HCT116 (cell line): ENCODE measurements at regions not wholly inside any gene's neighbourhood (a gene's known extent, or its start where the extent isn't known, plus 50 kb on each side); places are given as distances from the start of the nearest gene placed in this dataset.

ENCODE experiments used
- ATAC-seq: fragments of 200-7000 bp; cut with Tn5 transposase; 2 replicates; pipeline ENCODE4 v1.9.1; 2020; ENCODE audit warnings: mild to moderate bottlenecking, moderate library complexity
- BruUV-seq: library from RNA; stranded (reverse); fragments of 400-500 nt; replicated peaks from 2 replicates; lab custom pipeline; 2021; lab: Mats Ljungman, UMichigan
- CTCF ChIA-PET: fragments of 300-600 bp; sonication (Branson Sonifier 250); formaldehyde crosslinking; loops from one replicate; lab custom pipeline; 2021; ENCODE audit warnings: antibody characterized with exemption; lab: Charles Lee
- POLR2A ChIA-PET: fragments of 300-600, 350-600 bp; sonication (Branson Sonifier 250); formaldehyde crosslinking; loops from one replicate; lab custom pipeline; 2021; ENCODE audit warnings: antibody characterized with exemption; lab: Charles Lee
- RAD21 ChIA-PET, 2 experiments: fragments of 300-600 bp; sonication (Branson Sonifier 250); formaldehyde crosslinking; loops; one replicate each; lab custom pipeline; 2023; ENCODE audit warnings: low total read pairs in 2 of 2; ENCODE audit not compliant: uncharacterized antibody in 2 of 2, unreplicated experiment in 2 of 2, low non-redundant PET in 1 of 2; lab: Charles Lee
- DNase-seq: peaks from one replicate; pipeline ENCODE4 v3.0.0-alpha.2; 2010; ENCODE audit warnings: low read depth, low spot score
- H2AFZ ChIP-seq: fragments of 200-600 bp; shearing (Covaris generic), sonication (generic); 2 replicates; pipeline ENCODE4 v1.6.1; 2017; ENCODE audit warnings: low read depth, mixed run types, mixed read lengths, antibody characterized with exemption, low read length; ENCODE audit not compliant: poor library complexity, severe bottlenecking
- H3K27ac ChIP-seq: 2 replicates; pipeline ENCODE4 v1.5.1; 2012; ENCODE audit warnings: low read depth, low read length
- H3K27me3 ChIP-seq: fragments of 200-600 bp; sonication (generic); 2 replicates; pipeline ENCODE4 v1.6.1; 2016; ENCODE audit warnings: mixed run types, low read length, mixed read lengths; ENCODE audit not compliant: insufficient read depth
- H3K36me3 ChIP-seq, 2 experiments: fragments of 200-500 bp in 1 of 2; fragments of 200-600 bp in 1 of 2; sonication (Bioruptor generic) in 1 of 2; sonication (generic) in 1 of 2; 2 replicates each; pipeline versions ENCODE4 v1.5.1 to v1.6.1; 2014 to 2016; ENCODE audit warnings: low read length in 2 of 2, inconsistent platforms in 1 of 2, mixed read lengths in 1 of 2, mixed run types in 1 of 2; ENCODE audit not compliant: insufficient read depth in 2 of 2, control insufficient read depth in 1 of 2
- H3K4me1 ChIP-seq, 2 experiments: fragments of 200-600 bp in 1 of 2; sonication (generic) in 1 of 2; 2 replicates each; pipeline versions ENCODE4 v1.5.1 to v1.6.1; 2012 to 2017; ENCODE audit warnings: low read length in 2 of 2, inconsistent platforms in 1 of 2, mild to moderate bottlenecking in 1 of 2, mixed read lengths in 1 of 2, mixed run types in 1 of 2, moderate library complexity in 1 of 2; ENCODE audit not compliant: insufficient read depth in 2 of 2, control insufficient read depth in 1 of 2
- H3K4me2 ChIP-seq: fragments of 200-600 bp; sonication (generic); 2 replicates; pipeline ENCODE4 v1.6.1; 2017; ENCODE audit warnings: mixed run types, low read length, mixed read lengths
- H3K4me3 ChIP-seq, 2 experiments: fragments of 200-600 bp in 1 of 2; sonication (generic) in 1 of 2; replicated peaks in 1 of 2; 2 replicates each; pipeline ENCODE4 v1.5.1; 2011 to 2016; ENCODE audit warnings: low read length in 2 of 2, control low read depth in 1 of 2, low read depth in 1 of 2, mild to moderate bottlenecking in 1 of 2, mixed read lengths in 1 of 2, mixed run types in 1 of 2
- H3K79me2 ChIP-seq: fragments of 200-600 bp; sonication (generic); 2 replicates; pipeline ENCODE4 v1.6.1; 2017; ENCODE audit warnings: mild to moderate bottlenecking, mixed run types, low read length, moderate library complexity, mixed read lengths; ENCODE audit not compliant: insufficient read depth
- H3K9ac ChIP-seq: fragments of 200-600 bp; sonication (generic); 2 replicates; pipeline ENCODE4 v1.6.1; 2016; ENCODE audit warnings: low read length, mixed read lengths
- H3K9me2 ChIP-seq: fragments of 200-600 bp; sonication (generic), shearing (Covaris generic); 2 replicates; pipeline ENCODE4 v1.6.1; 2017; ENCODE audit warnings: mixed run types, mild to moderate bottlenecking, moderate library complexity; ENCODE audit not compliant: insufficient read depth
- H3K9me3 ChIP-seq, 2 experiments: fragments of 200-500 bp in 1 of 2; fragments of 200-600 bp in 1 of 2; sonication (Bioruptor generic) in 1 of 2; sonication (generic) in 1 of 2; 2 replicates each; pipeline ENCODE4 v1.6.1; 2014 to 2017; ENCODE audit warnings: low read length in 2 of 2, mixed read lengths in 2 of 2, inconsistent platforms in 1 of 2, low read depth in 1 of 2, mild to moderate bottlenecking in 1 of 2, mixed run types in 1 of 2, moderate library complexity in 1 of 2; ENCODE audit not compliant: control insufficient read depth in 1 of 2, insufficient read depth in 1 of 2
- H4K20me1 ChIP-seq: fragments of 200-600 bp; sonication (generic), shearing (Covaris generic); 2 replicates; pipeline ENCODE4 v1.6.1; 2017; ENCODE audit warnings: mixed run types, mild to moderate bottlenecking, moderate library complexity; ENCODE audit not compliant: insufficient read depth
- EGR1 ChIP-seq: IDR thresholded peaks from 2 replicates; pipeline ENCODE4 v1.6.1; 2012; ENCODE audit warnings: low read depth
- ELF1 ChIP-seq: IDR thresholded peaks from 2 replicates; pipeline ENCODE4 v1.6.1; 2012; ENCODE audit warnings: low read depth, borderline replicate concordance
- EZH2 ChIP-seq: fragments of 200-600 bp; sonication (generic); IDR thresholded peaks from 2 replicates; pipeline ENCODE4 v1.6.1; 2017; ENCODE audit warnings: antibody characterized with exemption, mixed run types
- POLR2A ChIP-seq: IDR thresholded peaks from 2 replicates; pipeline ENCODE4 v1.7.0; 2011; ENCODE audit warnings: borderline replicate concordance; ENCODE audit not compliant: insufficient read depth, insufficient read length; ENCODE audit errors: extremely low read depth
- POLR2AphosphoS5 ChIP-seq: IDR thresholded peaks from 2 replicates; pipeline ENCODE4 v1.6.1; 2011; ENCODE audit warnings: mild to moderate bottlenecking, low read depth, low read length, moderate library complexity
- SP1 ChIP-seq: IDR thresholded peaks from 2 replicates; pipeline ENCODE4 v1.6.1; 2012; ENCODE audit warnings: low read depth
- intact Hi-C: fragments of 100-400 bp; cut with micrococcal nuclease; formaldehyde crosslinking; loops from 2 replicates; pipeline ENCODE4 v1.10.0; 2022
- TF ChIP-seq, protein P1 (sequence below), 3 experiments: fragments of 200-600 bp in 1 of 3; sonication (generic) in 1 of 3; IDR thresholded peaks in 2 of 3; conservative IDR thresholded peaks in 1 of 3; 2 replicates each; pipeline ENCODE4 v1.5.1; 2012 to 2017; ENCODE audit warnings: low read depth in 2 of 3, low read length in 2 of 3, antibody characterized with exemption in 1 of 3, borderline replicate concordance in 1 of 3, control low read depth in 1 of 3, mild to moderate bottlenecking in 1 of 3, mixed read lengths in 1 of 3, mixed run types in 1 of 3, moderate library complexity in 1 of 3; ENCODE audit not compliant: insufficient read depth in 1 of 3
- TF ChIP-seq, protein P2 (sequence below): IDR thresholded peaks from 2 replicates; pipeline ENCODE4 v1.6.1; 2012
- TF ChIP-seq, protein P3 (sequence below): IDR thresholded peaks from 2 replicates; pipeline ENCODE4 v1.6.1; 2012

DNA sequence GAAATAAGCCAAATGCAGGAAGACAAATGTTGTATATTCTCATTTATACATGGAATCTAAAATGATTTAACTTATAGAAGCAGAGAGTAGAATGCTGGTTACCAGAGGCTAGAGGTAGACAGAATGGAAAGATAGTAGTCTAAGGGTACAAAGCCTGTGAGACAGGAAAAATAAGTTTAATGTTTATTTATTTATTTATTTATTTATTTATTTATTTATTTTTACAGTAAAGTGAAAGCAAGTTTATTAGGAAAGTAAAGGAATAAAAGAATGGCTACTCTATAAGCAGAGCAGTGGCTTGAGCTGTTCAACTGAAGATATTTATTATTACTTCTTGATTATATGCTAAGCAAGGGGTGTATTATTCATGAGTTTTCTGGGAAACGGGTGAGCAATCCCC is 203.2 kb downstream of the LAS1L start:
- Histone ChIP-seq H3K79me2 (no peaks in the 10 kb centered on the region), H3K36me3 (no peaks in the 10 kb centered on the region), H3K9me3 (no peaks in the 10 kb centered on the region), H3K27me3 (no peaks in the 10 kb centered on the region), H3K27ac (no peak overlapping the region), H2AFZ (no peak overlapping the region), H3K4me3 (no peak overlapping the region), H3K4me1 (no peaks in the 10 kb centered on the region), H3K9me2 (no peaks in the 10 kb centered on the region), H3K4me2 (no peak overlapping the region), H4K20me1 (no peaks in the 10 kb centered on the region), H3K9ac (no peak overlapping the region)
- no peak for DNase-seq
- BruUV-seq: no TSS peak
- TF ChIP-seq SP1: no peak
- TF ChIP-seq EZH2: no peak
- TF ChIP-seq, protein P1, sequence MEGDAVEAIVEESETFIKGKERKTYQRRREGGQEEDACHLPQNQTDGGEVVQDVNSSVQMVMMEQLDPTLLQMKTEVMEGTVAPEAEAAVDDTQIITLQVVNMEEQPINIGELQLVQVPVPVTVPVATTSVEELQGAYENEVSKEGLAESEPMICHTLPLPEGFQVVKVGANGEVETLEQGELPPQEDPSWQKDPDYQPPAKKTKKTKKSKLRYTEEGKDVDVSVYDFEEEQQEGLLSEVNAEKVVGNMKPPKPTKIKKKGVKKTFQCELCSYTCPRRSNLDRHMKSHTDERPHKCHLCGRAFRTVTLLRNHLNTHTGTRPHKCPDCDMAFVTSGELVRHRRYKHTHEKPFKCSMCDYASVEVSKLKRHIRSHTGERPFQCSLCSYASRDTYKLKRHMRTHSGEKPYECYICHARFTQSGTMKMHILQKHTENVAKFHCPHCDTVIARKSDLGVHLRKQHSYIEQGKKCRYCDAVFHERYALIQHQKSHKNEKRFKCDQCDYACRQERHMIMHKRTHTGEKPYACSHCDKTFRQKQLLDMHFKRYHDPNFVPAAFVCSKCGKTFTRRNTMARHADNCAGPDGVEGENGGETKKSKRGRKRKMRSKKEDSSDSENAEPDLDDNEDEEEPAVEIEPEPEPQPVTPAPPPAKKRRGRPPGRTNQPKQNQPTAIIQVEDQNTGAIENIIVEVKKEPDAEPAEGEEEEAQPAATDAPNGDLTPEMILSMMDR (IDR thresholded peaks at IDR 0.05 in 2 of 3, conservative IDR thresholded peaks at IDR 0.05 in 1 of 3; ENCODE audit: borderline replicate concordance in 1 of 3, insufficient read depth in 1 of 3, low read depth in 2 of 3, low read length in 2 of 3): no peak
- TF ChIP-seq ELF1: no peak
- TF ChIP-seq EGR1: no peak
- TF ChIP-seq, protein P2, sequence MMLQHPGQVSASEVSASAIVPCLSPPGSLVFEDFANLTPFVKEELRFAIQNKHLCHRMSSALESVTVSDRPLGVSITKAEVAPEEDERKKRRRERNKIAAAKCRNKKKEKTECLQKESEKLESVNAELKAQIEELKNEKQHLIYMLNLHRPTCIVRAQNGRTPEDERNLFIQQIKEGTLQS: no peak
- TF ChIP-seq POLR2A: no peak
- TF ChIP-seq POLR2AphosphoS5: no peak
- TF ChIP-seq, protein P3, sequence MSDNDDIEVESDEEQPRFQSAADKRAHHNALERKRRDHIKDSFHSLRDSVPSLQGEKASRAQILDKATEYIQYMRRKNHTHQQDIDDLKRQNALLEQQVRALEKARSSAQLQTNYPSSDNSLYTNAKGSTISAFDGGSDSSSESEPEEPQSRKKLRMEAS: no peak
- ChIA-PET POLR2A (no interaction called here), CTCF (no interaction called here), RAD21 (no interaction called here)
- no peak for ATAC-seq
- intact Hi-C loops: no loop called here
